T-helper 2 cell treated with Interferon-gamma antibody and Interleukin-4, amounts not matched to agents 100 ng/mL and 5 ng/mL, for 36 hours (primary cell): ENCODE measurements at regions not wholly inside any gene's neighbourhood (a gene's known extent, or its start where the extent isn't known, plus 50 kb on each side); places are given as distances from the start of the nearest gene placed in this dataset.
"Not testable (repeated sequence)": the region's sequence is repeated elsewhere in the genome, so short reads cannot be mapped to it uniquely, and the experiment has no call there.

ENCODE experiments used
- intact Hi-C: fragments of 100-400 bp; cut with micrococcal nuclease; formaldehyde crosslinking; loops from one replicate; pipeline ENCODE4 v1.15.1; 2023

GRCh38 chr14:106276326-106277267 is 750.2 kb downstream of the TMEM121 start:
- intact Hi-C loops, result no loop called here

- intact Hi-C loops, result no loop called here
Observed at GRCh38 chr14:106277503-106277902, 751.1 kb downstream of the TMEM121 start.

- intact Hi-C loops, result no loop called here
Observed at GRCh38 chr14:106280876-106281275, 754.5 kb downstream of the TMEM121 start.

- intact Hi-C loops, result no loop called here
Observed at GRCh38 chr14:106286697-106287290, 760.4 kb downstream of the TMEM121 start.

- intact Hi-C loops, result no loop called here
Observed at GRCh38 chr14:106287506-106287905, 761.1 kb downstream of the TMEM121 start.

GRCh38 chr14:106291626-106292025 is 765.2 kb downstream of the TMEM121 start:
- intact Hi-C loops, result no loop called here

- intact Hi-C loops, result no loop called here
Observed at GRCh38 chr14:106294324-106294723, 767.9 kb downstream of the TMEM121 start.

GRCh38 chr14:106300951-106301510 is 774.6 kb downstream of the TMEM121 start:
- intact Hi-C loops, result not testable (repeated sequence)

- intact Hi-C loops, result not testable (repeated sequence)
Observed at GRCh38 chr14:106301609-106302008, 775.2 kb downstream of the TMEM121 start.

- intact Hi-C loops, result no loop called here
Observed at GRCh38 chr14:106302661-106303060, 776.3 kb downstream of the TMEM121 start.

GRCh38 chr14:106304271-106304670 is 777.9 kb downstream of the TMEM121 start:
- intact Hi-C loops, result no loop called here

- intact Hi-C loops, result loop anchor here (5.0 kb wide), 1 partner anchor 353 kb away; no protein-coding TSS in a partner anchor
Observed at GRCh38 chr14:106308839-106309389, 782.5 kb downstream of the TMEM121 start.

GRCh38 chr14:106309423-106309822 is 783.0 kb downstream of the TMEM121 start:
- intact Hi-C loops, result loop anchor here (5.0 kb wide), 1 partner anchor 353 kb away; no protein-coding TSS in a partner anchor

- intact Hi-C loops, result no loop called here
Observed at GRCh38 chr14:106315436-106315835, 789.1 kb downstream of the TMEM121 start.

GRCh38 chr14:106317593-106317992 is 791.2 kb downstream of the TMEM121 start:
- intact Hi-C loops, result no loop called here

- intact Hi-C loops, result no loop called here
Observed at GRCh38 chr14:106318700-106319099, 792.3 kb downstream of the TMEM121 start.

GRCh38 chr14:106323970-106324369 is 797.6 kb downstream of the TMEM121 start:
- intact Hi-C loops, result not testable (repeated sequence)

GRCh38 chr14:106327234-106327633 is 800.9 kb downstream of the TMEM121 start:
- intact Hi-C loops, result loop anchor here (1.0 kb wide), 1 partner anchor 24 kb away; no protein-coding TSS in a partner anchor

- intact Hi-C loops, result loop anchor here (1.0 kb wide), 1 partner anchor 23 kb away; no protein-coding TSS in a partner anchor
Observed at GRCh38 chr14:106327702-106328353, 801.4 kb downstream of the TMEM121 start.

GRCh38 chr14:106329243-106329642 is 802.9 kb downstream of the TMEM121 start:
- intact Hi-C loops, result not testable (repeated sequence)
